ENCODE measurements at regions not wholly inside any gene's neighbourhood (a gene's known extent, or its start where the extent isn't known, plus 50 kb on each side); places are given as distances from the start of the nearest gene placed in this dataset.
"Not testable (repeated sequence)": the region's sequence is repeated elsewhere in the genome, so short reads cannot be mapped to it uniquely, and the experiment has no call there.

DNA sequence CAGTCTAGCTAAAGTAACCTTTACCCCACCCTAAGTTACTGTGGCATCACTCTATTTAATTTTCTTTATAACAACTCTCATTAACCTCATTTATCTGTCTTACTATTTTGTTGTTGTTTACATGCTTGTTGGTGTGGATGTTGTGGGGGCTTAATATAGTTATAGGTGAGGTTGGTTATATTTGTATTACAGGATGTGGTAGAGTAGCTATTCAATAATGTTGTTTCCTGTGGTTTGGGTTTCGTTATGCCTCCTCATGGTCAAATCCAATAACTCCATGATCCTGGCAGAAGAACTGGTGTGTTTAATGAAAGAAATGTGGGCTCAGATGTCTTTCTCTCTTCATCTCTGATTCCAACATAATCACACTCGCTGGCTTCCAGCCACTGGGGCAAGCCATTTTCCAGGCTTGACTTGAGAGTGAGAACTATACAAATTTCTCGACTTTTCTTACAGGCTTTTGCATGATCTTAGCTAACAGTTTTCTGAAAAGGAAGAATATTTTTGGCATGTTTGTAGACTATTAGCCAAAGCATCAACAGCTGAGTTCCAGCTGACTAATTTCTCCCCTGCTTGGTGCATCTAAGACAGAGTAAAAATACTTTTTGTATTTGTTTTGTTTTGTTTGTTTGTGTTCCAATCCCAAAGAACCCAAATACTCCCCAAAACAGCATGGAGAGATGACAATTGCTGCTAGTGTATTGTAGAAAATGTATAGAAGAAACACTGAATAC is 303.7 kb upstream of the PAPPA start:
- Histone ChIP-seq H2AFZ (ENCODE audit: low read length) (no peak overlapping the region), H3K36me3 (ENCODE audit: insufficient read depth, low read length) (no peaks in the 10 kb centered on the region), H3K9ac (ENCODE audit: low read depth, low read length, poor library complexity, severe bottlenecking) (no peak overlapping the region), H3K9me2 (replicated peaks; ENCODE audit: low read depth, low read length) (no peaks in the 10 kb centered on the region; the same call in 1 of the 2 replicates), H3K79me2 (ENCODE audit: insufficient read depth, low read length) (no peaks in the 10 kb centered on the region), H4K20me1 (ENCODE audit: insufficient read depth, low read length, poor library complexity, severe bottlenecking) (no peaks in the 10 kb centered on the region), H3K4me3 (ENCODE audit: low read length, poor library complexity, severe bottlenecking) (no peak overlapping the region), H3K4me1 (ENCODE audit: insufficient read depth, low read length, poor library complexity, severe bottlenecking) (no peaks in the 10 kb centered on the region), H3K27me3 (ENCODE audit: insufficient read depth, low read length, poor library complexity, severe bottlenecking) (no peaks in the 10 kb centered on the region), H3K4me2 (ENCODE audit: low read depth, low read length, poor library complexity, severe bottlenecking) (no peak overlapping the region), H3K9me3 (ENCODE audit: insufficient read depth, low read depth, low read length) (no peaks in the 10 kb centered on the region), H3F3A (ENCODE audit: low read depth) (no peaks in the 10 kb centered on the region)
- TF ChIP-seq, protein P1, sequence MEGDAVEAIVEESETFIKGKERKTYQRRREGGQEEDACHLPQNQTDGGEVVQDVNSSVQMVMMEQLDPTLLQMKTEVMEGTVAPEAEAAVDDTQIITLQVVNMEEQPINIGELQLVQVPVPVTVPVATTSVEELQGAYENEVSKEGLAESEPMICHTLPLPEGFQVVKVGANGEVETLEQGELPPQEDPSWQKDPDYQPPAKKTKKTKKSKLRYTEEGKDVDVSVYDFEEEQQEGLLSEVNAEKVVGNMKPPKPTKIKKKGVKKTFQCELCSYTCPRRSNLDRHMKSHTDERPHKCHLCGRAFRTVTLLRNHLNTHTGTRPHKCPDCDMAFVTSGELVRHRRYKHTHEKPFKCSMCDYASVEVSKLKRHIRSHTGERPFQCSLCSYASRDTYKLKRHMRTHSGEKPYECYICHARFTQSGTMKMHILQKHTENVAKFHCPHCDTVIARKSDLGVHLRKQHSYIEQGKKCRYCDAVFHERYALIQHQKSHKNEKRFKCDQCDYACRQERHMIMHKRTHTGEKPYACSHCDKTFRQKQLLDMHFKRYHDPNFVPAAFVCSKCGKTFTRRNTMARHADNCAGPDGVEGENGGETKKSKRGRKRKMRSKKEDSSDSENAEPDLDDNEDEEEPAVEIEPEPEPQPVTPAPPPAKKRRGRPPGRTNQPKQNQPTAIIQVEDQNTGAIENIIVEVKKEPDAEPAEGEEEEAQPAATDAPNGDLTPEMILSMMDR (conservative IDR thresholded peaks at IDR 0.05; ENCODE audit: low read length): no peak
- TF ChIP-seq EZH2phosphoT487 (IDR thresholded peaks at IDR 0.05; ENCODE audit: borderline replicate concordance): no peak

DNA sequence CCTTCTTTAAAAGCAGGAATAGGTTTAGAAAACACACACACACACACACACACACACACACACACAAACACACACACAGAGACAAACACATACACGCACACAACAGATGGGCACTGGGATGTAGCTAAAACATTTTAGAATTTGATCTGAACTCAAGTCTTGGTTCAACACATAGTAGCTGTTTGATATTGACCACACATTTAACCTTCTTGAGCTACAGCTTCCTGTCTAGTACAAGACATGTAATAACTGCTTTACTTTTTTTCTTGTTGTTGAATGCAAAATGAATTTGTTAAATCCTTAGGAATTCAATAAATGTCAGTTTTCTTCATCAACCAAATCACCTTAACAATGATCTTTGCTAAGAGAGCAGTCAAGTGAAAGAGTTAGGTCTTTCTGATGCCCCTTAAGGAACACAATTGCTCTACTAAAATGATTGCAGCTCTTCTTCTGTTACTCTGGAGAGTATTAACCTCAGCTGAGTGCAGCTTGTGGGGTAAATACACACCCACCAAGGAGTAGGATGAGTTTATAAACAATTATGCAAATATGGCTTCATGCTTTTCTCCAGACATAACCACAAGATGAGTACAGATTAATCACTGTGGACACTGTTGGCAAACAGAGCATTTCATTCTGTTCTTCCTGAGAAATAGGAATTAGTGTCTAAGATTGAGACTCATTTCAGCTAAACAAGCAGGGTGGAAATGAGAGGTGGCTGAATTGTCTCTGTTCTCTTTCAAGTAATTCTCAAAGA is 302.9 kb upstream of the PAPPA start:
- Histone ChIP-seq H3K9ac (ENCODE audit: low read depth, low read length, poor library complexity, severe bottlenecking) (no peak overlapping the region), H3K4me3 (ENCODE audit: low read length, poor library complexity, severe bottlenecking) (no peak overlapping the region), H2AFZ (ENCODE audit: low read length) (no peak overlapping the region), H3K4me2 (ENCODE audit: low read depth, low read length, poor library complexity, severe bottlenecking) (no peak overlapping the region), H3F3A (ENCODE audit: low read depth) (no peaks in the 10 kb centered on the region), H3K27me3 (ENCODE audit: insufficient read depth, low read length, poor library complexity, severe bottlenecking) (no peaks in the 10 kb centered on the region), H4K20me1 (ENCODE audit: insufficient read depth, low read length, poor library complexity, severe bottlenecking) (no peaks in the 10 kb centered on the region), H3K9me2 (replicated peaks; ENCODE audit: low read depth, low read length) (no peaks in the 10 kb centered on the region; the same call in 1 of the 2 replicates), H3K79me2 (ENCODE audit: insufficient read depth, low read length) (no peaks in the 10 kb centered on the region), H3K4me1 (ENCODE audit: insufficient read depth, low read length, poor library complexity, severe bottlenecking) (no peaks in the 10 kb centered on the region), H3K36me3 (ENCODE audit: insufficient read depth, low read length) (no peaks in the 10 kb centered on the region), H3K9me3 (ENCODE audit: insufficient read depth, low read depth, low read length) (no peaks in the 10 kb centered on the region)
- TF ChIP-seq EZH2phosphoT487 (IDR thresholded peaks at IDR 0.05; ENCODE audit: borderline replicate concordance): no peak
- TF ChIP-seq, protein P1 (conservative IDR thresholded peaks at IDR 0.05; ENCODE audit: low read length): no peak

DNA sequence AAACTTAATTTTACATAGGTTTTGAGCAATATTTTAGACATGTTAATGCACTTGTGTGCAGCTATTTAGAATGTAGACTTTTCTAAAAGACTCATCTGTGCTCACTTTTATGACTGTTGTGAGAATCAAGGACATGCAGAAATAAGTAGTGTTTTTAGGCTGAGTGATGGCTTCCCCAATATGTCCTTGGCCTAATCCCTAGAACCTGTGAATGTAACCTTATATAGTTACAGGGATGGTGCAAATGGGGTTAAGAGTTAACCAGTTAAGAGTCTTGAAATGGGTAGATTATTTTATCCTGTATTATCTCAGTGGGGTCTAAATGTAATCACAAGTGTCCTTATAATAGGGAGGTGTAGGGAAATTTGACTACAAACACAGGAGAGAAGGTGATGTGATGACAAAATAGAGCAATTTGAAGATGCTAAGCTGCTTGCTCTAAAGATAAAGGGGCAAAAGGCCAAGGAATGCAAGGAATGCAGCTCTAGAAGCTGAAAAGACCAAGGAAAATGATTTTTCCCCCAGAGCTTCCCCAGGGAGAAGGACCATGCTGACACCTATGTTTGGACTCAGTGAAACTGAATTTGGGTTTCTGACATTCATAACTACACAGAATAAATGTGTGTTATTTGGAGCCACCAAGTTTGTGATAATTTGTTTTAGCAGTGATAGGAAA is 298.0 kb upstream of the PAPPA start:
- no peak overlapping the region for H3K4me2 ChIP-seq (ENCODE audit: low read depth, low read length, poor library complexity, severe bottlenecking)
- H3K79me2 ChIP-seq (ENCODE audit: insufficient read depth, low read length): no peaks in the 10 kb centered on the region

DNA sequence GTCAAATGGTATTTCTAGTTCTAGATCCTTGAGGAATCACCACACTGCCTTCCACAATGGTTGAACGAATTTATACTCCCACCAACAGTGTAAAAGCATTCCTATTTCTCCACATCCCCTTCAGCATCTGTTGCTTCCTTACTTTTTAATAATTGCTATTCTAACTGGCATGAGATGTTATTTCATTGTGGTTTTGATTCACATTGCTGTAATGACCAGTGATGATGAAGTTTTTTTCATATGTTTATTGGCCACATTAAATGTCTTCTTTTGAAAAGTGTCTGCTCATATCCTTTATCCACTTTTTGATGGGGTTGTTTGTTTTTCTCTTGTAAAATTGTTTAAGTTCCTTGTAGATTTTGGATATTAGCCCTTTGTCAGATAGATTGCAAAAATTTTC is 295.2 kb upstream of the PAPPA start:
- H3K4me3 ChIP-seq (ENCODE audit: low read length, poor library complexity, severe bottlenecking); H4K20me1 ChIP-seq (ENCODE audit: insufficient read depth, low read length, poor library complexity, severe bottlenecking); H3K9me2 ChIP-seq (replicated peaks; ENCODE audit: low read depth, low read length); H3K27me3 ChIP-seq (ENCODE audit: insufficient read depth, low read length, poor library complexity, severe bottlenecking); H2AFZ ChIP-seq (ENCODE audit: low read length); H3K9ac ChIP-seq (ENCODE audit: low read depth, low read length, poor library complexity, severe bottlenecking); H3K9me3 ChIP-seq (ENCODE audit: insufficient read depth, low read depth, low read length); H3K36me3 ChIP-seq (ENCODE audit: insufficient read depth, low read length); H3K4me2 ChIP-seq (ENCODE audit: low read depth, low read length, poor library complexity, severe bottlenecking); H3K4me1 ChIP-seq (ENCODE audit: insufficient read depth, low read length, poor library complexity, severe bottlenecking); H3F3A ChIP-seq (ENCODE audit: low read depth); H3K79me2 ChIP-seq (ENCODE audit: insufficient read depth, low read length): not testable (repeated sequence)

More for the DNA sequence above, 298.0 kb upstream of the PAPPA start:
- H2AFZ ChIP-seq (ENCODE audit: low read length): no peak overlapping the region
- H3K9me2 ChIP-seq (replicated peaks; ENCODE audit: low read depth, low read length): no peaks in the 10 kb centered on the region; the same call in 1 of the 2 replicates
- H3K27me3 ChIP-seq (ENCODE audit: insufficient read depth, low read length, poor library complexity, severe bottlenecking): no peaks in the 10 kb centered on the region
- TF ChIP-seq, protein P1 (conservative IDR thresholded peaks at IDR 0.05; ENCODE audit: low read length): no peak
- no peak for TF ChIP-seq EZH2phosphoT487 (IDR thresholded peaks at IDR 0.05; ENCODE audit: borderline replicate concordance)
- no peak overlapping the region for H3K9ac ChIP-seq (ENCODE audit: low read depth, low read length, poor library complexity, severe bottlenecking)
- no peak overlapping the region for H3K4me3 ChIP-seq (ENCODE audit: low read length, poor library complexity, severe bottlenecking)
- no peaks in the 10 kb centered on the region for H3K9me3 ChIP-seq (ENCODE audit: insufficient read depth, low read depth, low read length)
- H3K4me1 ChIP-seq (ENCODE audit: insufficient read depth, low read length, poor library complexity, severe bottlenecking): no peaks in the 10 kb centered on the region
- no peaks in the 10 kb centered on the region for H3F3A ChIP-seq (ENCODE audit: low read depth)
- no peaks in the 10 kb centered on the region for H3K36me3 ChIP-seq (ENCODE audit: insufficient read depth, low read length)
- no peaks in the 10 kb centered on the region for H4K20me1 ChIP-seq (ENCODE audit: insufficient read depth, low read length, poor library complexity, severe bottlenecking)

Data from Loucy (cell line).